GM21526 (cell line): ENCODE measurements at regions not wholly inside any gene's neighbourhood (a gene's known extent, or its start where the extent isn't known, plus 50 kb on each side); places are given as distances from the start of the nearest gene placed in this dataset.

Experiments
- ATAC-seq: cut with Tn5 transposase; IDR thresholded peaks from one replicate; pipeline ENCODE4 v1.9.1; 2021; ENCODE audit warnings: moderate library complexity; ENCODE audit not compliant: unreplicated experiment, low FRiP score

- ATAC-seq, result no peak
Measured at GRCh38 chr11:116209255-116209654, 563.5 kb downstream of the BUD13 start.

- no peak for ATAC-seq
Measured at GRCh38 chr11:116207421-116208141, 565.2 kb downstream of the BUD13 start.

GRCh38 chr11:116207019-116207418 is 565.8 kb downstream of the BUD13 start:
- no peak for ATAC-seq

GRCh38 chr11:116202922-116203321 is 569.9 kb downstream of the BUD13 start:
- no peak for ATAC-seq

- ATAC-seq, result no peak
Measured at GRCh38 chr11:116200564-116200963, 572.2 kb downstream of the BUD13 start.

- no peak for ATAC-seq
Measured at GRCh38 chr11:116199182-116199581, 573.6 kb downstream of the BUD13 start.

GRCh38 chr11:116194156-116194904 is 578.5 kb downstream of the BUD13 start:
- no peak for ATAC-seq

- no peak for ATAC-seq
Measured at GRCh38 chr11:116193321-116194131, 579.3 kb downstream of the BUD13 start.

GRCh38 chr11:116192509-116193210 is 580.1 kb downstream of the BUD13 start:
- no peak for ATAC-seq

- ATAC-seq, result no peak
Measured at GRCh38 chr11:116190861-116191260, 581.9 kb downstream of the BUD13 start.

- no peak for ATAC-seq
Measured at GRCh38 chr11:116189408-116190170, 583.2 kb downstream of the BUD13 start.

- no peak for ATAC-seq
Measured at GRCh38 chr11:116188350-116188749, 584.4 kb downstream of the BUD13 start.

- ATAC-seq, result no peak
Measured at GRCh38 chr11:116187026-116187425, 585.8 kb downstream of the BUD13 start.

- no peak for ATAC-seq
Measured at GRCh38 chr11:116185551-116185950, 587.2 kb downstream of the BUD13 start.

GRCh38 chr11:116184763-116185162 is 588.0 kb downstream of the BUD13 start:
- no peak for ATAC-seq

GRCh38 chr11:116182356-116182966 is 590.3 kb downstream of the BUD13 start:
- ATAC-seq, result no peak

GRCh38 chr11:116180806-116181600 is 591.8 kb downstream of the BUD13 start:
- ATAC-seq, result no peak

- no peak for ATAC-seq
Measured at GRCh38 chr11:116179401-116179800, 593.4 kb downstream of the BUD13 start.
